LHCN-M2 (cell line): ENCODE measurements at regions not wholly inside any gene's neighbourhood (a gene's known extent, or its start where the extent isn't known, plus 50 kb on each side); places are given as distances from the start of the nearest gene placed in this dataset.
A peak's percentile ranks its signal among the peaks of the same experiment; 100 is the strongest.

ENCODE experiments used
- DNase-seq: peaks from one replicate; pipeline ENCODE4 v3.0.0-alpha.2; 2012; ENCODE audit warnings: low read depth

DNA sequence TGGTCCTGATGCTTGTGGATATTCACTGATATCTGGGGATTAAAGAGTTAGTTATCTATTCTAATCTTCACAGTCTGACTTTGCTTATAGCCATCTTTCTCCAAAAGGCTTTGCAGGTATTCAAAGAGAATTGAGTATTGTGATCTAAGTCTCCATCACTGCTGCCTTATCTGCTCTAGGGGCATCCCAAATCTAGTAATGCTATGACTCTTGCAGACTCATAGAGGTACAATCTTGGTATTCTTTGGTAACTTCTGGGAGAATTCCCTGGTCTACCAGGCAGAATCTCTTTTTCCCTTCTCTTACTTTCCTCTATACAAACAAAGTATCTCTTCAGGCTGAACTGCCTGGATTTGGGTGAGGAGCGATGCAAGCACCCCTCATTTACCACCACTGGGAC lies 746.3 kb downstream of the JRKL start:
- DNase-seq, result no peak

DNA sequence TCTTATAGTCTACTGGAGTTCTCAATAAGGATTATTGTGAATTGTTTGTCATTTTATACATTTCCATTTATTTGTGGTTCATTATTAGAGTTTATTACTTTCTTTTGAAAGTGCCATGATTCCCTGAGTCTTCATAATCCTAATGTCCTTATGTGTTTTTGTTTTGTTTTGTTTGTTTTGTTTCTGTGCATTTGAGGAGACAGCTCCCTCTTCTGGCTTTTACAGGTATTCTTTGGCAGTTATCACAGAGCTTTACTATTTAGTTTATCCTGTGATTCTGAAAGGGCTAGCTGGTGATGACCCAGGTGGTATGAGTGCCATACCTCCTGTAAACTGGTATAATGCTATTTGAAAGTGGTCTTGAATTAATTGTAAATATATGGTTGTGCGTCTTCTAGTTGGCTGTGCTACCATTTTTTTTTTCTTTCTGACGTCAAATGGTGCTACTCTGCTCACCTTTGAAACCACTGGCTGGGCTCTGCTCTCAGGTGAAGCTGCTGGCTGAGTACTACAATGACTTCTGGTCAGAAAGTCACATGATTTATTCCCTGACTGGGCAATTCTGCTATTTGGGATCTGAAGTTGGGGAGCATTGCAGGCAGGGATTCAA lies 751.2 kb downstream of the JRKL start:
- peak; percentile 4 for DNase-seq

DNA sequence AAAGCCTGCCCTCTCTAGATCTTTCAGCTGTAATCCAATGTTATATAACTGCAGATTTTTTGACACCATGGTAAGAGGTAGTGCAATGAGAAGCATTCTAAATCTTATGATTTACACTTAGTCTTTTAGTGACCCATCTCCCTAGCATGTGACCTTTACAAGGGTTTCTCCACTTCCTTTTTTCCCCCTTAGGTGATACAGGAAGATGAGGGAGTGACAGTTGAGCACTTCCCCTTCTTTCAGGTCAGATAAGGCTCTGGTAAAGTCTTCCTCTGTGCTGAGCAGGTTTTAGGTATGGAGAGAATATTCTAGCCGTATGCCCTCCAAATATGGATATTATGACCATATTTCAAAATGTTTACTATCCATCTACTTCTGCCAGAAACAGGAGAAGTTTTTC lies 753.6 kb downstream of the JRKL start:
- no peak for DNase-seq

DNA sequence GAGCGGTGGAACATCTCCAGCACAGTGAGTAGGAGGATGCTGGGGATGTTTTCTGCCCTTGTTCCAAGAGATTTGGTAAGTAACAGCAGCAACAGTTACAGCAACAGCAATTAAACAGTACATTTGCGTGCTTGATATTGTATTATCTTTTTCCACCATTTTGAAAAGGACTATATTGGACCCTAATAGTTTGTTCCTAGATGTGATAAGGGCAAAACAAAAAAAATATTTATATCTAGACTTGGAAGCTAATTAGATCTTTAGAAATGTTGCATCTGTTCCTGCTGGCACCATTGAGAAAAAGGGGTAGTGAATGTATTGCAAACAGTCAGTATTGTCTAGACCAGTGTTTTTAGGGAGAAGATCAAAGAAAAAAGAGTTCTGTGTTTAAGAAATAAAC lies 759.9 kb downstream of the JRKL start:
- DNase-seq, result no peak

DNA sequence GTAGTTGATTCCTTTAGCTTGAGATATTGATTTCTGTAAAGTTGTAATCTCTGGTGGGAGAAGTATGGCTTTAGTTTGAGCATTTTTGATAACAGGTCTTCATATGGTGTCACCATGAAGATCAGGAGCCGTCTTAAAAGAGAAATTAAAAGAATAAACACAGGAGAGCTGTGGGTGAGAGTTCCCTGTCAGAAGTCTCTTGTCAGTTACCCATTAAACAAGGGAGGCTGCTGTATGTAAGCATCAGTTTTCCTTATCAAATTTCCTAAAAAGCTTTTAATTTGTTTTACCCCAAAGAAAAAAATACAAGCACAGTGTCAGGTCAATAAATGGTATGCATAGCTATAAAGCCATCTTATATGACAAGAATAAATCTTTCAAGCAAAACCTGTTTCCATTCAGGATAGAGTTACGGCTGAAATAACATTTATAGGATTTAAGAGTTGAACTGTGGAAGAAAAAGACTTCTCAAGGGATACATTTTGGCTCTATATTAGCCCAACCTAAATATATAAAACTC lies 767.5 kb downstream of the JRKL start:
- no peak for DNase-seq

DNA sequence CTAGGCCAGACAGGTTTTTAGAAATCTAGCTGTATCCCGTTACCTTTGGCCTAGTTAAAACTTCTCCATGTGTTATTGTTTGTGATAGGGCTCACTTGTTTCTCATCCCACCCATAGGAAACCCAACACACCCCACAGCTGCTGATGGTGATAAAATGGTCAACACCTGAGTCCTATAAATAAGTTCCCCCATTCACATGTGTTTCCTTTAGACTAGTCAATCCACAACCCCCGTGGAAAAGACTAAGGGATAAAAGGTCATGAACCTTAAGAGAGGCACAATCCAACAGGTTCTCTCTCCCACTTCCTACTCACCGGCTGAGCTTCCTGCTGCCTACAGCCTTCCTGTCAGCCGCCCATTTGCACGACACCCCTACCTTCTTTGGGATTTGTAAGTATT lies 768.4 kb downstream of the JRKL start:
- no peak for DNase-seq

DNA sequence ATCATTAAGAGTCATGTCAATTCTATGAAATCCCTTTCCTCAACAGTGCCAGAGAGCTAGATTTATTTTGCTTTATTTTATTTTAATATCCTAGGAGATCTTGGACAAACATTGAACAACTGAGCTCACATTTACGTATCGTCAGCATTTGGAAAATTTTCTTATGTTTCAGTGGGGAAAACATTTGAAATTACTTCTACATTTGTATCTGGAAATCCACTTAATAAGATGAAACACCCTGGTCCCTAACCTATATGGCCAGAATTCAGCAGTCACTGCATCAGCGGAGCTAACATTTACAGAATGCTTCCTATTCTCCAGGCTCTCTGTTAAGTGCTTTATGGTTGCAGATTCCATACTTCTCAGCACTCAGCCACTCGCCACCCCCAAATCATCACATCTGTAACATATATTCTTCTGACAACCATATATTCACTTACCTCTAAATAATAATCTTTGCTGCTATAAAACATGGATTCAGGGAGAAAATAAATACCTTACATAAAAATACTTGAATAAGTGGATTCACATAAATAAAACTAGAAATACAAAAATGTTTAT lies 773.9 kb downstream of the JRKL start:
- no peak for DNase-seq

DNA sequence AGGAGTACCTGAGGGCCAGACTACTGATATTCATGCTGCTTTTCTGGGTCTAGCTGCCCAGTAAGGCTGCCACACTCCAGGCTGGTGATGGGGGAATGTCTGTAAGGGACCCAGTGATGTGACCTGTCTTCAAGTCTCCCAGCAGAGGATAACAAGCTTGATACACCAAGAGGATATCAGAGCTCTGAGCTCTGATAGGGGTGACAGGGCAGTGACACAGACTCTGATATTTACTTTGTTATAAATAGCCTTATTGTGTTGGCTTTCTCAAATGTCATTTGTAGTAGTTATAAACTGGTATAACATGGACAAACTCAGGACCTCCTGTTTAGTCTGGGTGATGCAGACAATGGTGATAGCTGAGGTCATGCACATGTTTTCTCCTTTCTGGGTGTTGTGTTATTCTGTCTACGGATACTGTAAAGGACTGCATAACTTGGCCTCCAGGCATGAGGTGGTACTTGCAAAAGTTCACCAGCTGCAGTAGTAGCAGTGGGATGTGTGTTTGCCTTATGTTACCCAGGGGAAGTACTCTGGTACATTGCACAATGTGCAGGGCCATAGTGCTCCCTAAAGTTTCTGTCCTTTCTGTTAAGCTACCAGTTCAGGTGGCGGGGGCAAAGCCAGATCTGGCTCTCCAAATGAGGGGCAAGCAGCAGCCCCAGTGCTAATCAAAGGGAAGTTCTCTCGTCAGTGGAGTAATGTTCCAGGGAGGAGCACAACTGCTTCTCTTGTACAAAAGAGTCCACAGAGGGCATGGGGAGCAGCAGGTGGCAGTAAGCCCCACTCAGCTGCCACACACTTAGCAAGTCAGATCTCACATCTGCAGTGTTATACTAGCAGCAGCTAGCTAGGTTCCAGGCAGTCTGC lies 812.2 kb downstream of the JRKL start:
- DNase-seq, result no peak

DNA sequence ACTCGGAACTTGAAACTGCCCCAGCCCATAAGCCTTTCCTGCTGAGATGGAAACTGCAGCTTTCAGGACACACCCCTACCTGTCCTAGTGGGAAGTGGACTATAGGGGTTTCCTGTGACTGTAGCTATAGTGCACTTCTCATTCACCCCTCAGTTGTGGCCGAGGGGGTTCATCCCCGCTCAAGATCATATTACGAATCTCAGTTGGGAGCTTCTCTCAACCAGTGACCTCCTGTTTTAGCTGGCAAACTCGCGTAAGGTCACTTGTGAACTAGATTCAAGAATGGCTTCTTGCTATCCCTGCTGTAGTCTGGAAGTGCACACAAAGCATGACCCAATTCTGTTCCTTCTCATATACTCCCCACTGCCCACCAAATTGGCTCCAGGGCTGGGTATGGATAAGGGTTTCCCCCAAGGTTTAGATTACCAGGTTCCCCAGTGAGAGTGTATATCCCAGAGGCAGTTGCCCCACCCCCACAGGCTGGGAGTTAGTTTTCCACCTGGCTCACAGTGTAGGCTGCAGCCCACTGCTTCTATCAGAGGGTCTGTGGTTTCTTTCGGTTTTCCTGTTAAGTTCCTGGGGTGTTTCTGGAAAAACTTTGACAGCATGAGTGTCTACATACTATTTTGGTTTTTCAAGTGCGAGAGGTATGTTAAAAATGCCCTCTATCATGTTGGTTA lies 812.9 kb downstream of the JRKL start:
- no peak for DNase-seq

DNA sequence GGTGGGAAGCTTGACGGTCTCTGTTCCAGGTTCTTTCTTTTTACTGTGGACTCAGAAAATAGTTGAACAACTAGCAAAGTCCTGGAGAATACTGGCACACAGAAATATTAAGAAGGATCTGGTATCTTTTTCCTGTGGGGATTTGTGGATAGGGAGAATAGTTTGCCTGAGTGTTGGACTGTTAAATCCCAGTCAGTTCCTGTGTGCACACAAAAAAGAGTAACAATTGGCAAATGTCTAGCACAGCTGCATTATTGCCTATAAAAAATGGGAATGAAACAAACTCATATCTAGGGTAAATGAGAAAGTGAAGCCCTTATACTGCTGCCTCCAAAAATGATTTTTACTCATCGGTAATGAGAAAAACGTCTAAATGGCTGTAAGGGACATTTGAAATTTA lies 828.2 kb downstream of the JRKL start:
- no peak for DNase-seq

DNA sequence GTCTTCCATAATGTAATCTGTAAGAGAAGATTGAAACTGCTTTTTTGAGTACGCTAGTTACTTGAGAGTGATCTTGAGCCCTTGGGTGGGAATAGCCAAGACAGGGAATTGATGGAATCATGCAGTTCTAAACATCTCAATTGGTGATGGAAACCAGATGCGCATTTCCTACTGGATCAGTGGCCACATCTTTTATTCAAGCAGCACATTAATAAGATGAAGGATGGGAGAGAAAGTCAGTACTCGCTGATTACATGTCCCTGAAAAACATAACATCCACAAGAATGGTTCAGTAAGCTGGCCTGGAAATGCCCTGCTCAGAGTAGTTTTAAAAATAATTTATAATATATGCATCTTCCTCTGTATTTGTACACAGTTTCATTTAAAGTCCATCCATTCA lies 833.8 kb downstream of the JRKL start:
- no peak for DNase-seq

DNA sequence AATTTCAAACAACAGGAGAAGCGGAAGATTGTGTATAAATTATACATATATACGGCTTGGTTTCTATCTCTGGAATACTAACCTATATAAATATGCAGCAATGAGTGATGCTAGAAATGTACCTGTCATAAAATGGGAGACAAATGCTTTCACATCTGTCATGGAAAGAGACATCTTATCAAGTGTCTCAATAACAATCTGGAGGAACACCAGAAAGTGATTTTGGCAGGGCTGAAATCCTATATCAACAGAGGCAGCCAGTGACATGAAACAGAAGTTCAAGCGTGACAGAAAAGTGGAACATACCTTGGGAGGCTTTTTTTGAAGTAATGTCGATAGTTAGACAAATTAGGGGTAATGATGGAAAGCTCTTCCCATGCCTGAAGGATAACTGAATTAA lies 834.6 kb downstream of the JRKL start:
- no peak for DNase-seq

DNA sequence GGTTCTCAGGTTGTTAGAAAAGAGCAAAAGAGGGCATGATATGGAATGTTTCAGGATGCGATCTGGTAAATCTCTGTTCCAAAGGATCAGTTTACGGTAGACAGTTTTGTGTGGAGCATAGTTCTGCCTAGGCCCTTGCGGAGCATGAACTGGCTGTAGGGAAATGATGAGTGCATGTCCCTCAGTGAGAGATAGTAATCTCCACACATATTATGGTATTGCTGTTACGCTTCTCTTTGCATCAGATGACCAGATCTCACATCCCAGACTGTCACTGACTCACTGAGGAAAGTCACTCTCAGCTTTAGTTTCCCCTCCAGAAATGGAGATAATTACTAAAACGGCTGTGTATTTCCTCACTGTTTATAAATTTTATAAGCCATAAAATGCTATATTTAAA lies 836.0 kb downstream of the JRKL start:
- no peak for DNase-seq

DNA sequence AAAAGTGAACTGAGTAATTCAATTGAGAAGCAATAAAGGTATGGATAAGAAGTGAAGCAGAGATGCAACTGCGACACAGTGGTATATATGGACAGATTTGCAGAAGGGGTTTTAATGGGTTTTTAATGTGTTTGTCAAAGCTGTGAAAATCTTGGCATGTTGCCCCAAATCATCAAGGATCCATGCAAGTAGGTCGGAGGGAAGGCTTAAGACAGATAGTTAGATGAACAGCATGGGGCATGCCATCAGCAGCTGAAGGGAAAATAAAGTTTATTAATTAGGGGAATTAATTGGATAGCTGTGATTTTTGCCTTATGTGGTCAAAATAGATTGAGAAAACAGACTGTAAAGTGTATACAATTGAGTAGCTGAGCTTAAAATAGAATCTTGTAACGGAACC lies 840.1 kb downstream of the JRKL start:
- DNase-seq, result no peak

DNA sequence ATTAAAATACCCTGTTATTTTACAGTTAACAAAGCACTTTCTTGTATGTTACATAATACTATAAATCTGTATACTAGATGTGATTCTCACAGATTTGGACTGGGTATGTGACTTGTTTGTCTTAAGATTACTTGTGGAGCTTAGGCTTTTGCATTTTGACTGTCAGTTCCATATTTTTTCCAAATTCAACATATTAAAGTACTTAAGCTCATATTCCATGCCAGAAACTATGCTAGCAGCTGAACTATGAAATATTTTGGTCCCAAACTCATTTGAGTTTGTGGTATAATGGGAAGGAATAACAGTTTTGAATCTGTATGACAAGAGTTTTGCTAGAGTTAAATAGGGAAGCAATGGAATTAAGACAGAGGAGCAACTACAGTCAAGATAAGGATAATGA lies 841.4 kb downstream of the JRKL start:
- no peak for DNase-seq

DNA sequence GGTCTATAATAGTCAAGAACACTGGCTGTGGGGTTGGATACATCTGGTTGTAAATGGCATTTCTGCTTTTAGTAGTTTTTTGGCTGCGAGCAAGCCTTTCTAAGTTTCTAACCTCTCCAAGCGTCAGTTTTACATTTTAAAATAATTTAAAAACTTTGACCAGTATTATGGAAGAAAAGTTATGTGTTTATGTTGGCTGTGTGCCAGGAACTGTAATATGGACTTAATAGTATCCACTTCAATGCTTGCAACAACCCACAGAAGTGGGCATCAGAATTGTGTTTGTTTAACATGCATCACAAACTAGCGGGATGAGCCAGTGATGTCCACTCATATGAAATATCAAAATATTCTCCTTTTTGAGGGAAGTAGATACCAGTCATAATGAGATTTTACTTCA lies 844.2 kb downstream of the JRKL start:
- DNase-seq, result no peak

DNA sequence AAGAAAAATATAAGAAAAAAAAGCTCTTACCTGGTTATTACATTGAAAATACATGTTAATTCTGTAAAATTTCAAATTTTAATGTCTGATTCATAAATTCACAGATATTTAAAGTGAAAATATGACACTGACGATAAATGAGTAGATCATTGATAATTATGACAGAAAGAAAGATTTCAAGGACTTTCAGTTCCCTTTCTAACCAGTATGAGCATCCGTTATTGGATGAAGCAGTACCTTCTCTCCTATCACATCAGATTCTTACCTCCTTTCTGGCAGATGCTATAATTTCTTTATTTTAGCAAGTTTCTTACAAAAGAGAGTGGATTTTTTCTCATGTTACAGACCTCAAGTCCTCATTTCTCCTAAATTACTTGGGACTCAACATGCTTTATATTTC lies 847.3 kb downstream of the JRKL start:
- DNase-seq, result no peak

DNA sequence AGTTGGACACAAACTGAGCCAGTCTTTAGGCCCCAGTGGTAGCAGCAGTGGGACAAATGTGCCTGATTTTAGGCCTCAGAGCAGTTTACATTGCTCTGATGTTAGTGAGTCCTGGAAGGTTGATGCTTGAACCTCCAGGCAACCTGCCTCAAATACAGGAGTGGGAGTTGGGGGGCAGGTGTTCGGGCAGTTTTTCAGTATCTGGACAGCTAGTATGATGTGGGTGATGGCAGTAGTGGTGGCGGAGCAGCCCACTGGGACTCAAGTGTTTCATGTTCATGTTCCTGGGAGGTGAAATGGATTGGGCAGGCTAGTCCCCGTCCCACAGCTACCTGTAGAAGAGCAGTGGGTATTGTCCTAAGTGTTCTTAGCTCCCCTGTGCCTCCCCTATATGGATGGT lies 857.8 kb downstream of the JRKL start:
- DNase-seq, result no peak

DNA sequence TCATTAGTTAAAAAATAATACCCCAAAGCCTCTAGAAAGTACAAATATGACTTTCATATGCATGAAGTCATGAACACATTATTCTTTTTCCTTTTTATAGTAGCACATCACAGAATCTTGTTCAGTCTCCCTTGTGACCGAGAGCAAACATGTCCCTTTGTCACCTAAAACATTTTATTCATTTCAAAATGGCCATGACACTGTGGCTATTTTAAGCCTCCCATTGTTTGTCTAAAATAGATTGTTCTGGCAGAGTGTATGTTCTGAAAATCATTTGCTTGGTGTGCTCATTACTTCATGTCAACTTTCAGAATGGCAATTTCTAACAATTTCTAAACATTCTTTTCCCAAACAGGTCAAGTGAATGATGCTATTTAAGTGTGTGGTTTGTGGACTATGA lies 865.0 kb downstream of the JRKL start:
- no peak for DNase-seq

DNA sequence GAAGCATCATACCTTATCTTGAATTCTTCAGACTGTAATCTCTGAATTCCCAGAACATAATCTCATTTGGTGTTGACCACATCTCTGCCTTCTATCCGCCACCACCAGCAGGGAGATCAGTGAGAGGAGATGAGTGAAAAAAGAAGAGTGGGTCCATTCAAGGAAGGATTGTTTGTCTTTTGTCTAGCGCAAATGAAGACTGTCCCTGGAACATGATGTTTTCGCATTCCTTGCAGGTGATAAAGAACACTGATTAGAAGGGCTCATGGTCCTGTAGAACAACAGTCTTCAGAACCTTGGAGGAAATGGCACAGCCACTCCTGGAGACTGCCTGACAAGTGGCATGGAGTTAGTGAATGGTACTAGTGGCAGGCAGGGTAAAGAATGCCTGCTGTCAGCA lies 869.6 kb downstream of the JRKL start:
- no peak for DNase-seq

DNA sequence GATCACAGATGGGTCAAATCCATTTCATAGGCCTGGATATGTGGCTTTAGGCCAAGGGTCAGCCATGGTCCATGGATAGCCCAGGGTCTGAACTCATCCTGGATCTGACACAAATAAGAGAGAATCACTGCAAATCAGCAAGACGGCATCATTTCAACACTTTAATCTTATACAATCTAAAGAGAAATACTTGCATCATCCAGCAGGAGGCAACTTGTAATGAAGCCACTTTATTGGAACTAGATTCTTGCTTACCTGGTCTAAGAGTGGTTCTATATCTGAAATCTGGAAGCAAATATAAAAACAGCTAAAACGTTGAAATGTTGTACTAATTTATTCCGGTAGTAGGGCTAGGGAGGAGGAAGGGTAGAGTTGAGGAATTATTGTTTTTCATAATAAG lies 870.1 kb downstream of the JRKL start:
- DNase-seq, result no peak

DNA sequence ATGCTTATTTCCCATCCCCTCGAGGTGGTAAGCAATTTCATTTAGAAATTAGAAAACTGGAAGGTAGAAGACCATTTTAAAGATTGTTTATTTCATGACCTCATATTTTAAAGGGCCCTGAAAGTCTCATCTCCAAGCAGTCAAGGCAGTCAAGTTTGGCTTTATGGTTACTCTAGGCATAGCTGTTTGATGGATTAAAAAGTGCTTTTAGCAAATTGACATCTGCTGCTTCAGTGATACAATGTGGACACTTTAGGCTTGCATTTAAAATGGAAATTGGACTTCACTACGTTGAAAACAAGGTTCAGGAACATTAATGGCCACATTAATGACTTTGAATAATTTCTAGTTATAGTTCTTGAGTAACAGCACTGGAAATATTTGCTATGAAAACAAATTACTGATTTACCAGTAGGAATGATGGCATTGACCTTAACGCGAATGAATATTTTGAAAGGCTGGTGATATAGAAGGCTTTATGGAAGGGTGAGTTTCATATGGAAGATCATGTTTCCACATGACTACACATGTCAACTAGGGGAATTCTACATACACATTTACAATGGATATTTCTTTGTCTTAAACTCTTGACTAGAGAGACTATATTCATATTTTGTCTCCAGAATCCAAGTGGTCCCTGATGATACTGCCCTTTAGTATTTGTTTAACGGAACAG lies 873.5 kb downstream of the JRKL start:
- no peak for DNase-seq
